ACC112 (cell line): ENCODE measurements at regions not wholly inside any gene's neighbourhood (a gene's known extent, or its start where the extent isn't known, plus 50 kb on each side); places are given as distances from the start of the nearest gene placed in this dataset.

ENCODE experiments used
- H2AFZ ChIP-seq: fragments of 200-600 bp; sonication (generic); one replicate; pipeline ENCODE4 v1.6.0; 2017; ENCODE audit warnings: antibody characterized with exemption, low read length; ENCODE audit not compliant: unreplicated experiment
- H3K27ac ChIP-seq: fragments of 200-600 bp; sonication (generic); 2 replicates; pipeline ENCODE4 v1.5.1; 2014; ENCODE audit warnings: low read depth, mild to moderate bottlenecking, antibody characterized with exemption, low read length, moderate library complexity
- H3K27me3 ChIP-seq: fragments of 200-600 bp; sonication (generic); 2 replicates; pipeline ENCODE4 v1.6.1; 2014; ENCODE audit warnings: mild to moderate bottlenecking, antibody characterized with exemption, low read length, moderate library complexity, mixed read lengths; ENCODE audit not compliant: insufficient read depth
- H3K36me3 ChIP-seq: fragments of 200-600 bp; sonication (generic); 2 replicates; pipeline ENCODE4 v1.6.1; 2016; ENCODE audit warnings: mild to moderate bottlenecking, antibody characterized with exemption, low read length, moderate library complexity, mixed read lengths; ENCODE audit not compliant: insufficient read depth
- H3K4me1 ChIP-seq: fragments of 200-600 bp; sonication (generic); one replicate; pipeline ENCODE4 v1.6.1; 2016; ENCODE audit warnings: low read length, mixed read lengths; ENCODE audit not compliant: insufficient read depth, unreplicated experiment, control insufficient read depth
- H3K4me3 ChIP-seq: fragments of 200-600 bp; sonication (generic); 2 replicates; pipeline ENCODE4 v1.5.1; 2014; ENCODE audit warnings: mild to moderate bottlenecking, low read depth, low read length
- H3K79me2 ChIP-seq: fragments of 200-600 bp; sonication (generic); one replicate; pipeline ENCODE4 v1.6.0; 2016; ENCODE audit warnings: low read length; ENCODE audit not compliant: control insufficient read depth, unreplicated experiment, insufficient read depth

- Histone ChIP-seq H3K4me3 (no peak overlapping the region), H3K27me3 (no peaks in the 10 kb centered on the region), H3K27ac (no peak overlapping the region), H3K79me2 (no peaks in the 10 kb centered on the region), H2AFZ (no peak overlapping the region), H3K4me1 (peaks cover 13% of the 10 kb centered on the region), H3K36me3 (no peaks in the 10 kb centered on the region)
These were observed 220.4 kb upstream of the CAMK1G start for GRCh38 chr1:209363112-209363511.

GRCh38 chr1:209364716-209365115, 218.8 kb upstream of the CAMK1G start:
- H3K27ac ChIP-seq = no peak overlapping the region
- no peaks in the 10 kb centered on the region for H3K27me3 ChIP-seq
- H2AFZ ChIP-seq = no peak overlapping the region
- H3K36me3 ChIP-seq = no peaks in the 10 kb centered on the region
- peaks cover 23% of the 10 kb centered on the region for H3K4me1 ChIP-seq
- H3K79me2 ChIP-seq = no peaks in the 10 kb centered on the region
- no peak overlapping the region for H3K4me3 ChIP-seq

GRCh38 chr1:209367061-209367772, 216.3 kb upstream of the CAMK1G start:
- H2AFZ ChIP-seq = peak overlapping the region; percentile 15
- H3K4me3 ChIP-seq = no peak overlapping the region
- peaks cover 25% of the 10 kb centered on the region for H3K4me1 ChIP-seq
- no peaks in the 10 kb centered on the region for H3K27me3 ChIP-seq
- peak overlapping the region; percentile 57 for H3K27ac ChIP-seq
- no peaks in the 10 kb centered on the region for H3K36me3 ChIP-seq
- no peaks in the 10 kb centered on the region for H3K79me2 ChIP-seq

GRCh38 chr1:209368864-209369598, 214.5 kb upstream of the CAMK1G start:
- Histone ChIP-seq H2AFZ (peak overlapping the region; percentile 43), H3K4me3 (peak overlapping the region; percentile 31; the same call in 1 of the 2 replicates), H3K36me3 (no peaks in the 10 kb centered on the region), H3K79me2 (no peaks in the 10 kb centered on the region), H3K27me3 (no peaks in the 10 kb centered on the region), H3K27ac (peak overlapping the region; percentile 78), H3K4me1 (peaks cover 25% of the 10 kb centered on the region)

DNA sequence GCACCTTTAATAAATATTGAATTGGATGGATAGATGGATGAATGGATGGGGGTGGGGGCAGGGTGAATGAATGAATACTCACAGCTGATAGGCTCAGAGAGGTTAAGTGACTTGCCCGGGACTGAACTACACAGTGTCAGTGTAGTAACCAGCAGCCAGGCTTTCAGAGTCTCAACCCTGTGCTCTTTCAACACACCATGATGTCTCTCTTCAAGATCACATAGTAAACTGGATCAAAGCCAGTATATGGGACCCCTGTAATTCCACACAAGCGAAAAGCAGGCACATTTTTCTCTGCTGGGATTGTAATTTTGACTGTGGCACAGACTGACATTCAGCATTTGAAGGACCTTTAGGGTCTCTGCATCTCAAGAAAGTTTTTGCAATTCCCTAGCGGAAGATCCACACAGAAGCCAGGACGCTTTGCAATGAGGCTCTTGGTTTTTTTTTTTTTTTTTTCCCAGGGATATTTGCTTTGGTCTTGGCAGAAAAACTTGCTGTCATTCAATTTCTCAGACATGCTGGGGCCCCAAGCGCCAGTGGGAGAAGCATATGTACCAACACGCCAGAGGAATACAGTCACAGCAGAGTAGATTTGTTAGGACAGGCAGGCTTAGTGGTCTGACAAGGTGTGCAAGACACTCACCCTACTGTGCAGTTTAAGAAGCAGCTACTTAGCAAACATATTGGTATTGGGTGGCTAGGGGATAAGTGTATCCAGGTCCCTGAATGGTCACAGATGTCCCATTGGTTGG, 213.1 kb upstream of the CAMK1G start:
- no peak overlapping the region for H3K4me3 ChIP-seq
- H3K4me1 ChIP-seq = peaks cover 28% of the 10 kb centered on the region
- no peaks in the 10 kb centered on the region for H3K36me3 ChIP-seq
- no peak overlapping the region for H3K27ac ChIP-seq
- H2AFZ ChIP-seq = no peak overlapping the region
- no peaks in the 10 kb centered on the region for H3K79me2 ChIP-seq
- no peaks in the 10 kb centered on the region for H3K27me3 ChIP-seq

DNA sequence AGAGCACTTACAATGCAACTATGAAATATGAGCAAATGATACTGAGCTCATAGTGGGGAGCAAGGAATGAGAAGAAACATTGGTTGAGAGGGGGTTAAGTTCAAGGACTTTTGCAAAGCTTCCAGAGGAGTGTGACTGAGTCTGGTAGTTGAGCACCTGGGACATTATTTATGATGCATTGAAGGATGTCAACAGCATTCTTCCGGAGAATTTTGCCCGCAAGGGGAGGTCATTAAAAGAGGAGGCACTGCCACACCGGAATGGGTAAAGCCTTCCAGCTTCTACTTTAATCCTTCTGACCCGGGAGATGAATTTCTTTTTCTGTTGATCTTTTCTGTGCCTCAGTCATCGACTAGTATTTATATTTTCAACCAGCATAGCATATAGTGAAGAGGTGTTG, 208.4 kb upstream of the CAMK1G start:
- peak overlapping the region; percentile 59; the same call in 1 of the 2 replicates for H3K27ac ChIP-seq
- peaks cover 16% of the 10 kb centered on the region for H3K4me1 ChIP-seq
- no peak overlapping the region for H3K4me3 ChIP-seq
- H2AFZ ChIP-seq = no peak overlapping the region
- no peaks in the 10 kb centered on the region for H3K79me2 ChIP-seq
- H3K36me3 ChIP-seq = no peaks in the 10 kb centered on the region
- no peaks in the 10 kb centered on the region for H3K27me3 ChIP-seq

- peak overlapping the region; percentile 59 for H3K27ac ChIP-seq
These were observed 207.7 kb upstream of the CAMK1G start for GRCh38 chr1:209375671-209376365.

DNA sequence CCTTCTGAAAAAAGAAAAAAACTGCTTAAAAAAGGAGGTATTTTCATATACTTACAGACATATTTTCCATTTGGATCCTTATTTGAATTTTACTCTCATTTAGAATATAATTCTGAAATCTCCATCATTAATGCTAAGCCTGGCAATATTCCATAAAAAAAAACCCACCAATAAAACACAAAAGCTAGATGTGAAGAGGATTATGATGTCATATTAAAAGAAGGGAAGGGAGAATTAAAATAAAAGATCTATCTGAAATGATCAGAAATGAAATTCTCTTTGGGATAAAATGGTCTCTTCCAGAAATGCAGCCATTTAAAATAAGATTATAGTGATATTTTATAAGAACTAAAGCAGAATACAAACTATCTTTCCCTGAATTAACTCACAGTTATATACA, 206.7 kb upstream of the CAMK1G start:
- Histone ChIP-seq H3K27ac (0 out of 2 replicates have a peak overlapping the region, but pooled peaks have one; percentile 15), H3K27me3 (no peaks in the 10 kb centered on the region), H2AFZ (no peak overlapping the region), H3K36me3 (no peaks in the 10 kb centered on the region), H3K4me3 (no peak overlapping the region), H3K79me2 (no peaks in the 10 kb centered on the region), H3K4me1 (peaks cover 16% of the 10 kb centered on the region)

More at GRCh38 chr1:209375671-209376365, 207.7 kb upstream of the CAMK1G start:
- peak overlapping the region; percentile 57 for H2AFZ ChIP-seq
- no peaks in the 10 kb centered on the region for H3K27me3 ChIP-seq
- H3K4me1 ChIP-seq = peaks cover 16% of the 10 kb centered on the region
- H3K4me3 ChIP-seq = peak overlapping the region; percentile 33; the same call in 1 of the 2 replicates
- H3K36me3 ChIP-seq = no peaks in the 10 kb centered on the region
- no peaks in the 10 kb centered on the region for H3K79me2 ChIP-seq

DNA sequence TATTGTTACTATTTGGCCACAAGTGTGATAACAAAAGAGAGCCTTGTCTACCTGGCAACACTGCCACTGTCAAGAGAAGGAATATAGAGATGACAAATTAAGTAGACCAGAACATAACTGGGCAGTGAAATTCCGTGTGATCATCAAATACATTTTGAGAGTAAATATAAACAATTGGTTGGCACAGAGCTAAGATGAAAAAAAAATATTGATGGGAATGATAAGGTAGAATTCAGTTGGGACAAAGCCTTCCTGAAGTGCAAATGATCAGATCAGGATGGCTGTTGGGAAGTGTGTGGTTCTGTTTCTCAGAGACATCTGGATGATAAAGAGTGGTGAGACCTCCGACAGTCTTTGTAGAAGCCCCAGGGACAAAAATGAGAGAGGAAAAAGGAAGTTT, 205.5 kb upstream of the CAMK1G start:
- H3K36me3 ChIP-seq = no peaks in the 10 kb centered on the region
- H3K4me1 ChIP-seq = peaks cover 16% of the 10 kb centered on the region
- H2AFZ ChIP-seq = no peak overlapping the region
- H3K79me2 ChIP-seq = no peaks in the 10 kb centered on the region
- no peaks in the 10 kb centered on the region for H3K27me3 ChIP-seq
- H3K27ac ChIP-seq = no peak overlapping the region
- no peak overlapping the region for H3K4me3 ChIP-seq

DNA sequence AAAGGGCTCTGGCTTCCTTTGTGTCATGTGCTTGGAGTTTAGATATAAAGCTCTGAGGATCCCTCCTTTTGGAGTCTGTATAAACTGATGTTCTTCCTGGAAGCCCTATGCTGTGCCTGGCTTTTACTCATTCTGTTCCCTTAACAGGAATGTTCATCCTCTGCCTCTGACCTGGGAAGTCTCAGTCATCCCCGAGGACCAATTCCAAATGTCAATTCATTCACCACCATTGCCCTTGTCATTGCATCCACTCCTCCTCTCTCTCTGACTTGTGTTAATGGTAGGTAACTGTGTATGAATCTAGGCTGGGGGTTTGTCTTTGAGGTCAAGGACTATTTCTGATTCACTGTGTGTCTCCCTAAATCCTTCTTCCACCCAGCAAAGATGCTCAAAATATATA, 204.2 kb upstream of the CAMK1G start:
- H3K4me3 ChIP-seq = no peak overlapping the region
- no peaks in the 10 kb centered on the region for H3K79me2 ChIP-seq
- H3K4me1 ChIP-seq = peaks cover 27% of the 10 kb centered on the region
- H3K27ac ChIP-seq = no peak overlapping the region
- no peak overlapping the region for H2AFZ ChIP-seq
- H3K27me3 ChIP-seq = no peaks in the 10 kb centered on the region
- no peaks in the 10 kb centered on the region for H3K36me3 ChIP-seq
